OCI-M2 (cell line): ENCODE measurements at regions not wholly inside any gene's neighbourhood (a gene's known extent, or its start where the extent isn't known, plus 50 kb on each side); places are given as distances from the start of the nearest gene placed in this dataset.
"Not testable (repeated sequence)": the region's sequence is repeated elsewhere in the genome, so short reads cannot be mapped to it uniquely, and the experiment has no call there.

Experiments used
- DNase-seq: peaks from one replicate; lab custom pipeline; 2025; ENCODE audit not compliant: unreplicated experiment; lab: John Stamatoyannopoulos, UW

- DNase-seq: no peak
These were observed 50.0 kb upstream of the RASGRP1 start for GRCh38 chr15:38614621-38615020.

GRCh38 chr15:38617831-38618230, 53.2 kb upstream of the RASGRP1 start:
- DNase-seq: no peak

- DNase-seq: no peak
These were observed 53.8 kb upstream of the RASGRP1 start for GRCh38 chr15:38618242-38618955.

- no peak for DNase-seq
These were observed 55.5 kb upstream of the RASGRP1 start for GRCh38 chr15:38620098-38620497.

- no peak for DNase-seq
These were observed 56.4 kb upstream of the RASGRP1 start for GRCh38 chr15:38620851-38621594.

GRCh38 chr15:38622304-38622703, 57.7 kb upstream of the RASGRP1 start:
- DNase-seq: no peak

- no peak for DNase-seq
These were observed 58.3 kb upstream of the RASGRP1 start for GRCh38 chr15:38622908-38623307.

GRCh38 chr15:38623744-38624143, 59.1 kb upstream of the RASGRP1 start:
- no peak for DNase-seq

GRCh38 chr15:38624244-38625205, 59.9 kb upstream of the RASGRP1 start:
- DNase-seq: no peak

GRCh38 chr15:38625886-38626285, 61.3 kb upstream of the RASGRP1 start:
- DNase-seq: no peak

GRCh38 chr15:38626443-38627050, 61.9 kb upstream of the RASGRP1 start:
- no peak for DNase-seq

- DNase-seq: no peak
These were observed 63.2 kb upstream of the RASGRP1 start for GRCh38 chr15:38627689-38628277.

- no peak for DNase-seq
These were observed 66.8 kb upstream of the RASGRP1 start for GRCh38 chr15:38631119-38632075.

GRCh38 chr15:38635170-38635569, 70.6 kb upstream of the RASGRP1 start:
- no peak for DNase-seq

- no peak for DNase-seq
These were observed 72.0 kb upstream of the RASGRP1 start for GRCh38 chr15:38636597-38636996.

GRCh38 chr15:38638126-38638525, 73.5 kb upstream of the RASGRP1 start:
- no peak for DNase-seq

- no peak for DNase-seq
These were observed 74.2 kb upstream of the RASGRP1 start for GRCh38 chr15:38638811-38639210.

GRCh38 chr15:38642689-38643270, 78.2 kb upstream of the RASGRP1 start:
- DNase-seq: no peak

GRCh38 chr15:38644353-38644752, 79.7 kb upstream of the RASGRP1 start:
- not testable (repeated sequence) for DNase-seq
